ENCODE measurements at regions not wholly inside any gene's neighbourhood (a gene's known extent, or its start where the extent isn't known, plus 50 kb on each side); places are given as distances from the start of the nearest gene placed in this dataset.

DNA sequence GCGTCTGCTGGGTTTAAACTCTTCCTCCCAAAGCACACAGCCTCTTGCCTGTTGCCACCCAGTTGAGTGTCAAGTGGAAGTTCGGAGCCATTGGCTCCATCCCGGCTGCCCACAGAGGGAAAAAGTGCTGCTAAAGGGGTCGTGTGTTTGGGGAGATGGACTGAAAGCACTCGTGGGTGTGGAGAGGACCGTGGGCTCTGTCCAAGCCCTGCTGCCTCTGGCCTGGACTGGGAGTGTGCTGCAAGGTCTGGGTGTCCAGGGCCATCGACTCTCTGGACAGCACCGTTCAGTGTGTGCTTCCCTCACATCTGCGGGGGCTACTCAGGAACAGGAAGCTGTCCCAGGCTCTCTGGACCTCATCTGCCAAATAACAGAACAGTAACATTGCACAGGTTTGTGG is 269.3 kb downstream of the DLL1 start:
- DNase-seq (no peak), ATAC-seq (ENCODE audit: insufficient read depth, low FRiP score) (no peak)
- WGBS, 2 donors: 80 to 89% methylated on average over 9 of the region's 9 CpGs
- Histone ChIP-seq H3K27ac (ENCODE audit: low read depth in 1 of 2, low read length in 1 of 2) (no peak overlapping the region), H3K4me3 (no peak overlapping the region), H3K27me3 (ENCODE audit: control insufficient read depth in 3 of 3, insufficient read depth in 3 of 3, low read length in 2 of 3) (peaks cover 0 to 25% (median 6%) of the 10 kb centered on the region in 3 donors), H3K9me3 (ENCODE audit: control insufficient read depth in 4 of 4, insufficient read depth in 3 of 4, low read length in 3 of 4) (no peaks in the 10 kb centered on the region), H3K36me3 (ENCODE audit: control insufficient read depth in 4 of 4, insufficient read depth in 4 of 4, low read length in 4 of 4) (no peaks in the 10 kb centered on the region), H3K9ac (ENCODE audit: insufficient read depth in 1 of 2, low read length in 2 of 2) (no peak overlapping the region), H3K4me1 (ENCODE audit: control insufficient read depth in 5 of 5, insufficient read depth in 5 of 5, low read length in 5 of 5) (peaks cover 0 to 16% (median 7%) of the 10 kb centered on the region in 5 donors)
- TF ChIP-seq, protein P1, sequence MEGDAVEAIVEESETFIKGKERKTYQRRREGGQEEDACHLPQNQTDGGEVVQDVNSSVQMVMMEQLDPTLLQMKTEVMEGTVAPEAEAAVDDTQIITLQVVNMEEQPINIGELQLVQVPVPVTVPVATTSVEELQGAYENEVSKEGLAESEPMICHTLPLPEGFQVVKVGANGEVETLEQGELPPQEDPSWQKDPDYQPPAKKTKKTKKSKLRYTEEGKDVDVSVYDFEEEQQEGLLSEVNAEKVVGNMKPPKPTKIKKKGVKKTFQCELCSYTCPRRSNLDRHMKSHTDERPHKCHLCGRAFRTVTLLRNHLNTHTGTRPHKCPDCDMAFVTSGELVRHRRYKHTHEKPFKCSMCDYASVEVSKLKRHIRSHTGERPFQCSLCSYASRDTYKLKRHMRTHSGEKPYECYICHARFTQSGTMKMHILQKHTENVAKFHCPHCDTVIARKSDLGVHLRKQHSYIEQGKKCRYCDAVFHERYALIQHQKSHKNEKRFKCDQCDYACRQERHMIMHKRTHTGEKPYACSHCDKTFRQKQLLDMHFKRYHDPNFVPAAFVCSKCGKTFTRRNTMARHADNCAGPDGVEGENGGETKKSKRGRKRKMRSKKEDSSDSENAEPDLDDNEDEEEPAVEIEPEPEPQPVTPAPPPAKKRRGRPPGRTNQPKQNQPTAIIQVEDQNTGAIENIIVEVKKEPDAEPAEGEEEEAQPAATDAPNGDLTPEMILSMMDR (IDR thresholded peaks at IDR 0.05; ENCODE audit: control extremely low read depth, extremely low read depth): no peak

DNA sequence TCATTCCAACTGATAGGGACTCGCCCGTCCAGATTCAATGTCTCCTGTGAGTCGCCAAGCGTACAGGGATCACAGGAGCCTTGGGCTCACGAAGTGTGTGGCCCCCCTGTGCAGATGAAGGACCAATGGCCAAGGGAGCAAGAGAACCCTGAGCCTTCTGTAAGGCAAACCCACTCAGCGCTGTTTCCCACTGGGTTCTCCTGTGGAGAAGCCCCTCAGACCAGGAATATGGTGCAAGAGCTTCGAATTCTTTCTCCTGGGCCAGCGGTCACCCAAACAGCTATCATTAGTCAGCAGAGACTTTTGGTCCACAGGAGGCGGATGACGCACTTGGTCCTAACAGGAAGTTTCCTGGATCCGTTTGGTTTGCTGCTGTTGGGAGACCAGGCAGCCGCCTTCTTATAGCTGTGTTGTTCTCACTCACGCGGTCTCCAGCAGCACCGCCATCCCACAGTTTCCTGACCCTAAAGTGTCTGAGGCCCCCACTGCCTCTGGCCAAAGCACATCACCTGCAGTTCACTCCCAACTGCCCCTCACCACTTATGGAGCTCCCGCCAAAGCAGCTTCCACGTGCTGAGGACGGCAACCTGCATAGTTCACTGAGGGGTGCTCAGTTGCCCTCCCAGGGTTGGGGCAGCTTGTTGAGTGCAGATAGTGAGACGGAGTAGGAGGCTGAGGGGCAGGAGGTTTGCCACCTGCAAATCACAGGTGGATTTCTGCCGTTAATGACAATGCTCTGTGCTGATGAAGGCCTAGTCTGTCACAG is 268.6 kb downstream of the ERMARD start:
- H3K9ac ChIP-seq (ENCODE audit: insufficient read depth in 1 of 2, low read length in 2 of 2): no peak overlapping the region
- peaks cover 0 to 12% (median 3%) of the 10 kb centered on the region in 5 donors for H3K4me1 ChIP-seq (ENCODE audit: control insufficient read depth in 5 of 5, insufficient read depth in 5 of 5, low read length in 5 of 5)
- peak in 1 of 3 donors; percentile 25 for DNase-seq
- TF ChIP-seq, protein P1 (IDR thresholded peaks at IDR 0.05; ENCODE audit: control extremely low read depth, extremely low read depth): no peak
- no peak for ATAC-seq (ENCODE audit: insufficient read depth, low FRiP score)
- H3K27me3 ChIP-seq (ENCODE audit: control insufficient read depth in 3 of 3, insufficient read depth in 3 of 3, low read length in 2 of 3): peaks cover 0 to 40% (median 6%) of the 10 kb centered on the region in 3 donors
- peak overlapping the region in 1 of 2 donors; percentile 41 for H3K27ac ChIP-seq (ENCODE audit: low read depth in 1 of 2, low read length in 1 of 2)
- 86 to 92% methylated on average over 20 of the region's 20 CpGs for WGBS, 2 donors
- no peaks in the 10 kb centered on the region for H3K36me3 ChIP-seq (ENCODE audit: control insufficient read depth in 4 of 4, insufficient read depth in 4 of 4, low read length in 4 of 4)
- H3K4me3 ChIP-seq: no peak overlapping the region
- H3K9me3 ChIP-seq (ENCODE audit: control insufficient read depth in 4 of 4, insufficient read depth in 3 of 4, low read length in 3 of 4): no peaks in the 10 kb centered on the region

DNA sequence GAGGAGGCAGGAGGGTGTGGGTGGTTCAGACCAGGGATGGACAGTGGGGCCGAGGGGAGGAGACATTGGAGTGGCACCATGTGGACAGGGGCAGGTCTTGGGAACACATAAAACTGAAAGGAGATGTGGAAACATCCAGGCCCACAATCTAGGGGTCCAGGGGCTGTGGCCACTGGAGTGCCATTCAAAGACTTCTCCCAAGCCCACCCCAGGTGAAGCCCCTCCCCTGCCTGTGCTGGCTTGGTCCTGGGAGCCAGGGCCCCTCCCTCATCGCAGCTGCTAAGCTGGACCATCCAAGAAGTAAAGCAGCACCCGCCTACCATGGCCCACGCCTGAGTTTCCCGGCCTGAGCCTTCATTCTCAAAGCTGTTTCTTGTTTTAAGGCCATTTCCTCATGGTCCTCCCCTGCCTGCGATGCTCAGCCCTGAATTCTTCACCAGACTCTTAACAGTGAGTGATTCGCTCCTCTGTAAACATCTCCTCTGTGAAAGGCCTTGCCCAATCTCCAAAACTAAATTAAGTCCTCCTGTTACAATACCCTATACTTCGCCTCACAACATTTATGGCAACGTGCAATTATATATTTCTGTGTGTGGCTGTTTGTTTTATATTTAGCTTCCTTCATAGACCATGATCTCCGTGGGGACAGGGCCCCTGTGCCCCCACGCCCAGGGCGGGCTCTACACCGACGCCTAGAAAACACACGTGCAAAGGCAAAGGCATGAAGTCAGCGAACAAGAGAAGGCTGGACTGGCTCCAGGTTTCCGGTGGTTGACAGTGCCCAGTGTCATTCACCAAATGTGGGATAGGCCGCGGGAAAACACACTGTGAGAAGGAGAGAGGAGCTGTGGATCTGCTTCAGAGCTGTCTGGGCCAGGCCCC is 267.8 kb downstream of the ERMARD start:
- ATAC-seq (ENCODE audit: insufficient read depth, low FRiP score) (no peak), DNase-seq (peak in 1 of 3 donors; percentile 42)
- Histone ChIP-seq H3K4me1 (ENCODE audit: control insufficient read depth in 5 of 5, insufficient read depth in 5 of 5, low read length in 5 of 5) (peaks cover 0 to 8% (median 0%) of the 10 kb centered on the region in 5 donors), H3K9me3 (ENCODE audit: control insufficient read depth in 4 of 4, insufficient read depth in 3 of 4, low read length in 3 of 4) (no peaks in the 10 kb centered on the region), H3K27me3 (ENCODE audit: control insufficient read depth in 3 of 3, insufficient read depth in 3 of 3, low read length in 2 of 3) (peaks cover 0 to 49% (median 6%) of the 10 kb centered on the region in 3 donors), H3K36me3 (ENCODE audit: control insufficient read depth in 4 of 4, insufficient read depth in 4 of 4, low read length in 4 of 4) (no peaks in the 10 kb centered on the region), H3K9ac (ENCODE audit: insufficient read depth in 1 of 2, low read length in 2 of 2) (no peak overlapping the region), H3K4me3 (no peak overlapping the region), H3K27ac (ENCODE audit: low read depth in 1 of 2, low read length in 1 of 2) (no peak overlapping the region)
- 81 to 89% methylated on average over 19 of the region's 19 CpGs for WGBS, 2 donors
- TF ChIP-seq, protein P1 (IDR thresholded peaks at IDR 0.05; ENCODE audit: control extremely low read depth, extremely low read depth): no peak

Measured in lung (tissue), 11 donors.